Liver (tissue), 8 donors: ENCODE measurements at regions not wholly inside any gene's neighbourhood (a gene's known extent, or its start where the extent isn't known, plus 50 kb on each side); places are given as distances from the start of the nearest gene placed in this dataset.

Source experiments
- DNase-seq: peaks from one replicate; pipeline ENCODE4 v3.0.0-alpha.2; 2017; ENCODE audit warnings: low spot score
- H3K27ac ChIP-seq, 2 donors: one replicate each; pipeline ENCODE4 v1.7.0; 2013; ENCODE audit warnings: inconsistent platforms in 2 of 2, low read length in 2 of 2, control low read depth in 1 of 2, low read depth in 1 of 2, mild to moderate bottlenecking in 1 of 2
- H3K27me3 ChIP-seq, 4 donors: one replicate each; pipeline versions ENCODE4 v1.6.1 to v1.7.0; 2013; ENCODE audit warnings: low read length in 3 of 4, inconsistent platforms in 1 of 4, mild to moderate bottlenecking in 1 of 4, moderate library complexity in 1 of 4; ENCODE audit not compliant: control insufficient read depth in 4 of 4, insufficient read depth in 4 of 4
- H3K36me3 ChIP-seq, 4 donors: one replicate each; pipeline versions ENCODE4 v1.6.1 to v1.7.0; 2013; ENCODE audit warnings: low read length in 3 of 4, mild to moderate bottlenecking in 3 of 4, low read depth in 1 of 4, moderate library complexity in 1 of 4; ENCODE audit not compliant: control insufficient read depth in 4 of 4, insufficient read depth in 3 of 4
- H3K4me1 ChIP-seq, 4 donors: one replicate each; pipeline versions ENCODE4 v1.6.1 to v1.7.0; 2013; ENCODE audit warnings: low read length in 3 of 4, mild to moderate bottlenecking in 3 of 4, moderate library complexity in 1 of 4; ENCODE audit not compliant: control insufficient read depth in 4 of 4, insufficient read depth in 4 of 4
- H3K4me3 ChIP-seq, 3 donors: one replicate each; pipeline versions ENCODE4 v1.6.1 to v1.7.0; 2013; ENCODE audit warnings: low read length in 3 of 3, control low read depth in 1 of 3, low read depth in 1 of 3, mild to moderate bottlenecking in 1 of 3
- H3K9ac ChIP-seq, 2 donors: one replicate each; pipeline ENCODE4 v1.7.0; 2013; ENCODE audit warnings: low read length in 2 of 2, mild to moderate bottlenecking in 2 of 2, moderate library complexity in 2 of 2, control low read depth in 1 of 2, low read depth in 1 of 2
- H3K9me3 ChIP-seq, 4 donors: one replicate each; pipeline versions ENCODE4 v1.6.1 to v1.7.0; 2013; ENCODE audit warnings: low read length in 3 of 4; ENCODE audit not compliant: control insufficient read depth in 4 of 4
- ATF3 ChIP-seq: IDR thresholded peaks from 2 replicates; pipeline ENCODE4 v1.6.1; 2016; ENCODE audit warnings: antibody characterized with exemption
- EGR1 ChIP-seq, 2 donors: IDR thresholded peaks; 2 replicates each; pipeline ENCODE4 v1.6.1; 2016 to 2018; ENCODE audit warnings: antibody characterized with exemption in 2 of 2, low read depth in 2 of 2
- FOXA1 ChIP-seq: IDR thresholded peaks from 2 replicates; pipeline ENCODE4 v1.6.1; 2016; ENCODE audit warnings: antibody characterized with exemption
- FOXA2 ChIP-seq: IDR thresholded peaks from 2 replicates; pipeline ENCODE4 v1.6.1; 2016; ENCODE audit warnings: antibody characterized with exemption
- GABPA ChIP-seq, 2 donors: IDR thresholded peaks in 1 of 2; conservative IDR thresholded peaks in 1 of 2; 2 replicates each; pipeline ENCODE4 v1.6.1; 2016; ENCODE audit warnings: antibody characterized with exemption in 2 of 2, mild to moderate bottlenecking in 1 of 2, moderate library complexity in 1 of 2
- HNF4A ChIP-seq, 2 donors: conservative IDR thresholded peaks; 2 replicates each; pipeline ENCODE4 v1.6.1; 2016; ENCODE audit warnings: antibody characterized with exemption in 2 of 2, mild to moderate bottlenecking in 2 of 2
- HNF4G ChIP-seq: IDR thresholded peaks from 2 replicates; pipeline ENCODE4 v1.6.1; 2016; ENCODE audit warnings: antibody characterized with exemption
- JUND ChIP-seq, 2 donors: IDR thresholded peaks; 2 replicates each; pipeline ENCODE4 v1.6.1; 2016; ENCODE audit warnings: antibody characterized with exemption in 2 of 2
- RAD21 ChIP-seq, 2 donors: IDR thresholded peaks; 2 replicates each; pipeline ENCODE4 v1.6.1; 2016; ENCODE audit warnings: antibody characterized with exemption in 2 of 2, mild to moderate bottlenecking in 2 of 2
- SP1 ChIP-seq: IDR thresholded peaks from 2 replicates; pipeline ENCODE4 v1.6.1; 2018; ENCODE audit warnings: antibody characterized with exemption, mild to moderate bottlenecking
- TAF1 ChIP-seq: conservative IDR thresholded peaks from 2 replicates; pipeline ENCODE4 v1.6.1; 2016; ENCODE audit warnings: antibody characterized with exemption, mild to moderate bottlenecking
- YY1 ChIP-seq: IDR thresholded peaks from 2 replicates; pipeline ENCODE4 v1.6.1; 2016; ENCODE audit warnings: antibody characterized with exemption, mild to moderate bottlenecking
- WGBS: extraction: QIAGEN DNeasy Blood & Tissue Kit; methylation state at CpG from one replicate; pipeline ENCODE4 v1.1.7; 2013; 5-methylcytosine and 5-hydroxymethylcytosine counted together
- TF ChIP-seq, protein P1 (sequence below): fragments of 150-350 bp; IDR thresholded peaks from 2 replicates; pipeline ENCODE4 v1.5.1; 2017; ENCODE audit warnings: improper control_type of control experiment, low read depth, low read length; ENCODE audit not compliant: missing input control
- donor health status: healthy.
- donor health status: healthy.
- donor health status: healthy.
- donor health status: healthy.
- donor health status: healthy.

- Histone ChIP-seq H3K9me3 (no peaks in the 10 kb centered on the region), H3K9ac (no peak overlapping the region), H3K36me3 (no peaks in the 10 kb centered on the region), H3K27me3 (no peaks in the 10 kb centered on the region), H3K4me1 (no peaks in the 10 kb centered on the region), H3K27ac (no peak overlapping the region), H3K4me3 (no peak overlapping the region)
- no peak for TF ChIP-seq FOXA1
- TF ChIP-seq RAD21 (IDR thresholded peaks at IDR 0.05), result no peak
- no peak for TF ChIP-seq TAF1
- no peak for TF ChIP-seq HNF4A (conservative IDR thresholded peaks at IDR 0.05)
- TF ChIP-seq YY1, result no peak
- TF ChIP-seq JUND (IDR thresholded peaks at IDR 0.05), result no peak
- no peak for TF ChIP-seq HNF4G
- TF ChIP-seq GABPA (IDR thresholded peaks at IDR 0.05 in 1 of 2, conservative IDR thresholded peaks at IDR 0.05 in 1 of 2), result no peak
- no peak for TF ChIP-seq ATF3
- TF ChIP-seq FOXA2, result no peak
- no peak for TF ChIP-seq EGR1 (IDR thresholded peaks at IDR 0.05; ENCODE audit: low read depth in 2 of 2)
- 81% methylated on average over 9 of the region's 9 CpGs for WGBS
- no peak for DNase-seq
Observed at GRCh38 chr4:4776335-4776734, 83.1 kb upstream of the MSX1 start.

GRCh38 chr4:4775493-4776004, 83.9 kb upstream of the MSX1 start:
- no peak for DNase-seq
- H3K4me3 ChIP-seq, result no peak overlapping the region
- H3K9me3 ChIP-seq, result no peaks in the 10 kb centered on the region

GRCh38 chr4:4772534-4772933, 86.9 kb upstream of the MSX1 start:
- TF ChIP-seq JUND (IDR thresholded peaks at IDR 0.05) (no peak), GABPA (IDR thresholded peaks at IDR 0.05 in 1 of 2, conservative IDR thresholded peaks at IDR 0.05 in 1 of 2) (no peak)
- WGBS, result 85% methylated on average over 6 of the region's 6 CpGs
- no peaks in the 10 kb centered on the region for H3K9me3 ChIP-seq
- no peak overlapping the region for H3K27ac ChIP-seq
- no peaks in the 10 kb centered on the region for H3K36me3 ChIP-seq
- H3K4me1 ChIP-seq, result no peaks in the 10 kb centered on the region
- no peak overlapping the region for H3K9ac ChIP-seq
- no peak for DNase-seq
- H3K4me3 ChIP-seq, result no peak overlapping the region
- no peaks in the 10 kb centered on the region for H3K27me3 ChIP-seq

More at GRCh38 chr4:4775493-4776004, 83.9 kb upstream of the MSX1 start:
- 82% methylated on average over 10 of the region's 10 CpGs for WGBS
- no peaks in the 10 kb centered on the region for H3K4me1 ChIP-seq
- no peaks in the 10 kb centered on the region for H3K36me3 ChIP-seq
- H3K27ac ChIP-seq, result no peak overlapping the region
- H3K27me3 ChIP-seq, result no peaks in the 10 kb centered on the region
- H3K9ac ChIP-seq, result no peak overlapping the region
- no peak for TF ChIP-seq FOXA1
- TF ChIP-seq SP1, result no peak
- no peak for TF ChIP-seq TAF1
- TF ChIP-seq, protein P1, sequence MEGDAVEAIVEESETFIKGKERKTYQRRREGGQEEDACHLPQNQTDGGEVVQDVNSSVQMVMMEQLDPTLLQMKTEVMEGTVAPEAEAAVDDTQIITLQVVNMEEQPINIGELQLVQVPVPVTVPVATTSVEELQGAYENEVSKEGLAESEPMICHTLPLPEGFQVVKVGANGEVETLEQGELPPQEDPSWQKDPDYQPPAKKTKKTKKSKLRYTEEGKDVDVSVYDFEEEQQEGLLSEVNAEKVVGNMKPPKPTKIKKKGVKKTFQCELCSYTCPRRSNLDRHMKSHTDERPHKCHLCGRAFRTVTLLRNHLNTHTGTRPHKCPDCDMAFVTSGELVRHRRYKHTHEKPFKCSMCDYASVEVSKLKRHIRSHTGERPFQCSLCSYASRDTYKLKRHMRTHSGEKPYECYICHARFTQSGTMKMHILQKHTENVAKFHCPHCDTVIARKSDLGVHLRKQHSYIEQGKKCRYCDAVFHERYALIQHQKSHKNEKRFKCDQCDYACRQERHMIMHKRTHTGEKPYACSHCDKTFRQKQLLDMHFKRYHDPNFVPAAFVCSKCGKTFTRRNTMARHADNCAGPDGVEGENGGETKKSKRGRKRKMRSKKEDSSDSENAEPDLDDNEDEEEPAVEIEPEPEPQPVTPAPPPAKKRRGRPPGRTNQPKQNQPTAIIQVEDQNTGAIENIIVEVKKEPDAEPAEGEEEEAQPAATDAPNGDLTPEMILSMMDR, result no peak

DNA sequence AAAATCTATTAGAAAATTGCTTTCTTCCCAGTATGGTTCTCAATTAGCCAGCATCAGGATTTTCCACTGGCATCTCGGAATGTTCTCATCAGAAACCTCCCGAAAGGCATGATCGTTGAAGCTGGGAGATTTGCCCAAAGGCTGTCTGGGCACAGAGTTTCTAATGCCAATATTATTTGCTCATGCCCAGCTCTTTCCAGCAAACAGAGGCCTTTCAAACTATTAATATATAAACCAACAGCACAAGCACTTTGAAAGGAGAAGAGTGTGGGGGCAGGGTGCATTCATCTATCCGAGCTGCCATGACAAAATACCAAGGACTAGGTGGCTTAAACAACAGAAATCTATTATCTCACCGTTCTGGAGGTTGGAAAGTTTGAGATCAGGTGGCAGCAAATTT, 88.3 kb upstream of the MSX1 start:
- Histone ChIP-seq H3K4me3 (no peak overlapping the region), H3K9ac (no peak overlapping the region), H3K36me3 (no peaks in the 10 kb centered on the region), H3K4me1 (no peaks in the 10 kb centered on the region), H3K9me3 (no peaks in the 10 kb centered on the region), H3K27ac (no peak overlapping the region), H3K27me3 (no peaks in the 10 kb centered on the region)
- 63% methylated on average over 5 of the region's 5 CpGs for WGBS
- no peak for TF ChIP-seq YY1
- DNase-seq, result no peak
